A549 (cell line): ENCODE measurements at regions not wholly inside any gene's neighbourhood (a gene's known extent, or its start where the extent isn't known, plus 50 kb on each side); places are given as distances from the start of the nearest gene placed in this dataset.

Experiments used
- ATAC-seq, 2 experiments: fragments of 200-7000 bp in 1 of 2; fragments of >200 bp in 1 of 2; cut with Nextera tagmentation in 1 of 2; cut with Tn5 transposase in 1 of 2; 3 replicates each; pipeline versions ENCODE4 v1.8.0 to v1.9.1; 2018 to 2020; ENCODE audit warnings: mild to moderate bottlenecking in 1 of 2, moderate library complexity in 1 of 2
- CTCF ChIA-PET: fragments of 300-600 bp; sonication (Branson Sonifier 250); formaldehyde crosslinking; extraction: SDS; loops from one replicate; lab custom pipeline; 2021; ENCODE audit warnings: antibody characterized with exemption, inconsistent platforms; lab: Yijun Ruan, JAX
- POLR2A ChIA-PET: fragments of 350-600 bp; formaldehyde crosslinking; extraction: SDS; loops from one replicate; lab custom pipeline; 2021; ENCODE audit warnings: antibody characterized with exemption, inconsistent platforms; lab: Yijun Ruan, JAX
- DNase-seq, 2 experiments: peaks; one replicate each; pipeline versions ENCODE4 v3.0.0 to v3.0.0-alpha.2; 2011 to 2016; ENCODE audit warnings: low read depth in 1 of 2, low spot score in 1 of 2
- FAIRE-seq: peaks from 2 replicates; lab custom pipeline; 2011; peaks lifted over from hg19 to GRCh38; lab: Jason Lieb, UNC
- H3K27ac ChIP-seq, 2 experiments: fragments of >200 bp; sonication (Bioruptor Twin); formaldehyde crosslinking; 3 replicates each; pipeline ENCODE4 v1.5.1; 2016 to 2017
- H3K4me1 ChIP-seq: fragments of >200 bp; sonication (Bioruptor Twin); formaldehyde crosslinking; 3 replicates; pipeline ENCODE4 v1.6.1; 2016
- H3K4me2 ChIP-seq: fragments of >200 bp; sonication (Bioruptor Twin); formaldehyde crosslinking; 3 replicates; pipeline ENCODE4 v1.6.1; 2016
- H3K4me3 ChIP-seq: fragments of >200 bp; sonication (Bioruptor Twin); formaldehyde crosslinking; 3 replicates; pipeline ENCODE4 v1.5.1; 2016
- H3K9me3 ChIP-seq: fragments of >200 bp; sonication (Bioruptor Twin); formaldehyde crosslinking; 3 replicates; pipeline ENCODE4 v1.6.1; 2016
- CBX2 ChIP-seq: fragments of 200-600 bp; sonication (generic); IDR thresholded peaks from 2 replicates; pipeline ENCODE4 v1.6.1; 2016; ENCODE audit warnings: low read depth, mild to moderate bottlenecking, borderline replicate concordance
- CEBPB ChIP-seq, 2 experiments: fragments of >200 bp in 1 of 2; sonication (Bioruptor Twin) in 1 of 2; formaldehyde crosslinking in 1 of 2; IDR thresholded peaks; 2 replicates each; pipeline ENCODE4 v1.6.1; 2012 to 2016
- CHD2 ChIP-seq: fragments of 150-350 bp; IDR thresholded peaks from 2 replicates; pipeline ENCODE4 v1.6.1; 2014; ENCODE audit warnings: low read length; ENCODE audit not compliant: partially characterized antibody
- CHD4 ChIP-seq: fragments of 200-600 bp; sonication (generic); IDR thresholded peaks from 2 replicates; pipeline ENCODE4 v1.6.1; 2016; ENCODE audit warnings: antibody characterized with exemption, mild to moderate bottlenecking, borderline replicate concordance
- CTCF ChIP-seq: fragments of >200 bp; sonication (Bioruptor Twin); formaldehyde crosslinking; IDR thresholded peaks from 3 replicates; pipeline ENCODE4 v1.5.1; 2016
- E2F6 ChIP-seq: IDR thresholded peaks from 2 replicates; pipeline ENCODE4 v1.6.1; 2012; ENCODE audit warnings: low read depth, borderline replicate concordance
- EHMT2 ChIP-seq: fragments of 200-600 bp; sonication (generic); IDR thresholded peaks from 2 replicates; pipeline ENCODE4 v1.6.1; 2016; ENCODE audit warnings: antibody characterized with exemption, low read depth, mild to moderate bottlenecking, moderate library complexity
- FOSB ChIP-seq: fragments of 250-450 bp; sonication (Bioruptor Pico); IDR thresholded peaks from 2 replicates; pipeline ENCODE4 v1.5.0; 2020; ENCODE audit warnings: mild to moderate bottlenecking, moderate library complexity
- HDAC2 ChIP-seq: fragments of 200-600 bp; sonication (generic); IDR thresholded peaks from 2 replicates; pipeline ENCODE4 v1.6.1; 2016
- HOXA7 ChIP-seq: fragments of 250-450 bp; sonication (Bioruptor Pico); IDR thresholded peaks from 2 replicates; pipeline ENCODE4 v1.5.0; 2020; ENCODE audit warnings: mild to moderate bottlenecking, moderate library complexity
- HOXB13 ChIP-seq: fragments of 250-450 bp; sonication (Bioruptor Pico); IDR thresholded peaks from 2 replicates; pipeline ENCODE4 v1.5.0; 2020; ENCODE audit warnings: low read depth, mild to moderate bottlenecking, moderate library complexity
- JUN ChIP-seq, 2 experiments: fragments of >200 bp; sonication (Bioruptor Twin); formaldehyde crosslinking; IDR thresholded peaks; 2 replicates in 1 of 2; 3 replicates in 1 of 2; pipeline ENCODE4 v1.6.1; 2016 to 2017
- MYC ChIP-seq: IDR thresholded peaks from 2 replicates; pipeline ENCODE4 v1.6.1; 2012; ENCODE audit warnings: mild to moderate bottlenecking, inconsistent platforms, low read length, improper control_type of control experiment, borderline replicate concordance
- PBX3 ChIP-seq: IDR thresholded peaks from 2 replicates; pipeline ENCODE4 v1.6.1; 2012
- POLR2AphosphoS2 ChIP-seq: conservative IDR thresholded peaks from 2 replicates; pipeline ENCODE4 v1.6.1; 2012; ENCODE audit warnings: low read length, improper control_type of control experiment, inconsistent platforms
- SMC3 ChIP-seq: fragments of >200 bp; sonication (Bioruptor Twin); formaldehyde crosslinking; IDR thresholded peaks from 3 replicates; pipeline ENCODE4 v1.6.1; 2018; ENCODE audit warnings: inconsistent platforms
- TFCP2L1 ChIP-seq: fragments of 250-450 bp; sonication (Bioruptor Pico); IDR thresholded peaks from 2 replicates; pipeline ENCODE4 v1.5.0; 2021; ENCODE audit warnings: mild to moderate bottlenecking
- USF2 ChIP-seq: fragments of 450-650 bp; IDR thresholded peaks from 2 replicates; pipeline ENCODE4 v1.6.1; 2014; ENCODE audit warnings: antibody characterized with exemption
- ZNF302 ChIP-seq: fragments of 250-450 bp; sonication (Bioruptor Pico); IDR thresholded peaks from 2 replicates; pipeline ENCODE4 v1.9.0; 2021; ENCODE audit warnings: inconsistent platforms, mild to moderate bottlenecking, moderate library complexity
- WGBS: methylation state at CpG from one replicate; pipeline ENCODE4 v1.1.6; 2017; ENCODE audit errors: missing lambda C conversion rate; 5-methylcytosine and 5-hydroxymethylcytosine counted together

- no peaks in the 10 kb centered on the region for H3K9me3 ChIP-seq
- H3K27ac ChIP-seq: no peak overlapping the region
- TF ChIP-seq JUN (IDR thresholded peaks at IDR 0.05) (no peak), HOXB13 (CRISPR knock-in tag) (no peak)
- TF ChIP-seq, all 56 proteins: peak for 0
- Histone ChIP-seq H3K4me1 (no peaks in the 10 kb centered on the region), H3K4me2 (no peak overlapping the region), H3K4me3 (no peak overlapping the region)
- ATAC-seq: peak in 1 of 2 experiments; percentile 46; a peak in 1 of 6 replicates
- no peak for FAIRE-seq
- POLR2A ChIA-PET: no interaction called here
- 43% methylated on average over 2 of the region's 2 CpGs for WGBS
- CTCF ChIA-PET: interaction anchor here (0.6 kb wide), 1 partner anchor 237 kb away, joined by 5 read pairs; no protein-coding TSS in a partner anchor
- peak; percentile 10 to 11 for DNase-seq
These were observed 85.3 kb upstream of the AKAP12 start for GRCh38 chr6:151154418-151154817.

GRCh38 chr6:151155095-151155494, 84.7 kb upstream of the AKAP12 start:
- no peak overlapping the region for H3K4me2 ChIP-seq
- no peaks in the 10 kb centered on the region for H3K9me3 ChIP-seq
- 95% methylated on average over 1 of the region's 1 CpG for WGBS
- FAIRE-seq: no peak
- H3K4me1 ChIP-seq: no peaks in the 10 kb centered on the region
- no peak overlapping the region for H3K4me3 ChIP-seq
- ChIA-PET POLR2A (no interaction called here), CTCF (no interaction called here)
- TF ChIP-seq ZNF302 (no peak), HOXA7 (no peak), CBX2 (no peak), FOSB (CRISPR knock-in tag) (no peak)
- no peak overlapping the region for H3K27ac ChIP-seq
- DNase-seq: no peak
- no peak for ATAC-seq

GRCh38 chr6:151160929-151161757, 78.6 kb upstream of the AKAP12 start:
- Histone ChIP-seq H3K4me1 (no peaks in the 10 kb centered on the region), H3K4me3 (no peak overlapping the region), H3K4me2 (no peak overlapping the region), H3K9me3 (no peaks in the 10 kb centered on the region), H3K27ac (no peak overlapping the region)
- no peak for FAIRE-seq
- 84% methylated on average over 15 of the region's 16 CpGs for WGBS
- TF ChIP-seq PBX3: no peak
- no peak for TF ChIP-seq MYC
- no peak for TF ChIP-seq CHD2
- TF ChIP-seq TFCP2L1 (CRISPR knock-in tag): no peak
- no peak for TF ChIP-seq HDAC2
- no peak for TF ChIP-seq SMC3
- TF ChIP-seq E2F6: no peak
- no peak for TF ChIP-seq CHD4
- peak; percentile 62; the same call in 1 of the 2 replicates for TF ChIP-seq USF2
- DNase-seq: peak in 1 of 2 experiments; percentile 17
- no peak for ATAC-seq
- CTCF ChIA-PET: no interaction called here
- POLR2A ChIA-PET: no interaction called here

GRCh38 chr6:151164383-151164782, 75.4 kb upstream of the AKAP12 start:
- no peaks in the 10 kb centered on the region for H3K9me3 ChIP-seq
- no peak for ATAC-seq
- no peak overlapping the region for H3K4me2 ChIP-seq
- no peak overlapping the region for H3K27ac ChIP-seq
- TF ChIP-seq CHD4: no peak
- no peak for TF ChIP-seq CTCF
- no peak for TF ChIP-seq CEBPB (IDR thresholded peaks at IDR 0.05)
- TF ChIP-seq EHMT2: no peak
- no peak for TF ChIP-seq POLR2AphosphoS2
- ChIA-PET CTCF (interaction anchor here (1.3 kb wide), 1 partner anchor 100 kb away, joined by 3 read pairs; no protein-coding TSS in a partner anchor), POLR2A (no interaction called here)
- WGBS: 89% methylated on average over 7 of the region's 7 CpGs
- FAIRE-seq: no peak
- DNase-seq: no peak
- no peak overlapping the region for H3K4me3 ChIP-seq
- no peaks in the 10 kb centered on the region for H3K4me1 ChIP-seq
